HCT116 (cell line): ENCODE measurements at regions not wholly inside any gene's neighbourhood (a gene's known extent, or its start where the extent isn't known, plus 50 kb on each side); places are given as distances from the start of the nearest gene placed in this dataset.

Source experiments
- ATAC-seq: fragments of 200-7000 bp; cut with Tn5 transposase; 2 replicates; pipeline ENCODE4 v1.9.1; 2020; ENCODE audit warnings: mild to moderate bottlenecking, moderate library complexity
- BruUV-seq: library from RNA; stranded (reverse); fragments of 400-500 nt; replicated peaks from 2 replicates; lab custom pipeline; 2021; lab: Mats Ljungman, UMichigan
- CTCF ChIA-PET: fragments of 300-600 bp; sonication (Branson Sonifier 250); formaldehyde crosslinking; loops from one replicate; lab custom pipeline; 2021; ENCODE audit warnings: antibody characterized with exemption; lab: Charles Lee
- POLR2A ChIA-PET: fragments of 300-600, 350-600 bp; sonication (Branson Sonifier 250); formaldehyde crosslinking; loops from one replicate; lab custom pipeline; 2021; ENCODE audit warnings: antibody characterized with exemption; lab: Charles Lee
- RAD21 ChIA-PET, 2 experiments: fragments of 300-600 bp; sonication (Branson Sonifier 250); formaldehyde crosslinking; loops; one replicate each; lab custom pipeline; 2023; ENCODE audit warnings: low total read pairs in 2 of 2; ENCODE audit not compliant: uncharacterized antibody in 2 of 2, unreplicated experiment in 2 of 2, low non-redundant PET in 1 of 2; lab: Charles Lee
- DNase-seq: peaks from one replicate; pipeline ENCODE4 v3.0.0-alpha.2; 2010; ENCODE audit warnings: low read depth, low spot score
- H2AFZ ChIP-seq: fragments of 200-600 bp; shearing (Covaris generic), sonication (generic); 2 replicates; pipeline ENCODE4 v1.6.1; 2017; ENCODE audit warnings: low read depth, mixed run types, mixed read lengths, antibody characterized with exemption, low read length; ENCODE audit not compliant: poor library complexity, severe bottlenecking
- H3K27ac ChIP-seq: 2 replicates; pipeline ENCODE4 v1.5.1; 2012; ENCODE audit warnings: low read depth, low read length
- H3K27me3 ChIP-seq: fragments of 200-600 bp; sonication (generic); 2 replicates; pipeline ENCODE4 v1.6.1; 2016; ENCODE audit warnings: mixed run types, low read length, mixed read lengths; ENCODE audit not compliant: insufficient read depth
- H3K36me3 ChIP-seq, 2 experiments: fragments of 200-500 bp in 1 of 2; fragments of 200-600 bp in 1 of 2; sonication (Bioruptor generic) in 1 of 2; sonication (generic) in 1 of 2; 2 replicates each; pipeline versions ENCODE4 v1.5.1 to v1.6.1; 2014 to 2016; ENCODE audit warnings: low read length in 2 of 2, inconsistent platforms in 1 of 2, mixed read lengths in 1 of 2, mixed run types in 1 of 2; ENCODE audit not compliant: insufficient read depth in 2 of 2, control insufficient read depth in 1 of 2
- H3K4me1 ChIP-seq, 2 experiments: fragments of 200-600 bp in 1 of 2; sonication (generic) in 1 of 2; 2 replicates each; pipeline versions ENCODE4 v1.5.1 to v1.6.1; 2012 to 2017; ENCODE audit warnings: low read length in 2 of 2, inconsistent platforms in 1 of 2, mild to moderate bottlenecking in 1 of 2, mixed read lengths in 1 of 2, mixed run types in 1 of 2, moderate library complexity in 1 of 2; ENCODE audit not compliant: insufficient read depth in 2 of 2, control insufficient read depth in 1 of 2
- H3K4me2 ChIP-seq: fragments of 200-600 bp; sonication (generic); 2 replicates; pipeline ENCODE4 v1.6.1; 2017; ENCODE audit warnings: mixed run types, low read length, mixed read lengths
- H3K4me3 ChIP-seq, 2 experiments: fragments of 200-600 bp in 1 of 2; sonication (generic) in 1 of 2; replicated peaks in 1 of 2; 2 replicates each; pipeline ENCODE4 v1.5.1; 2011 to 2016; ENCODE audit warnings: low read length in 2 of 2, control low read depth in 1 of 2, low read depth in 1 of 2, mild to moderate bottlenecking in 1 of 2, mixed read lengths in 1 of 2, mixed run types in 1 of 2
- H3K79me2 ChIP-seq: fragments of 200-600 bp; sonication (generic); 2 replicates; pipeline ENCODE4 v1.6.1; 2017; ENCODE audit warnings: mild to moderate bottlenecking, mixed run types, low read length, moderate library complexity, mixed read lengths; ENCODE audit not compliant: insufficient read depth
- H3K9ac ChIP-seq: fragments of 200-600 bp; sonication (generic); 2 replicates; pipeline ENCODE4 v1.6.1; 2016; ENCODE audit warnings: low read length, mixed read lengths
- H3K9me2 ChIP-seq: fragments of 200-600 bp; sonication (generic), shearing (Covaris generic); 2 replicates; pipeline ENCODE4 v1.6.1; 2017; ENCODE audit warnings: mixed run types, mild to moderate bottlenecking, moderate library complexity; ENCODE audit not compliant: insufficient read depth
- H3K9me3 ChIP-seq, 2 experiments: fragments of 200-500 bp in 1 of 2; fragments of 200-600 bp in 1 of 2; sonication (Bioruptor generic) in 1 of 2; sonication (generic) in 1 of 2; 2 replicates each; pipeline ENCODE4 v1.6.1; 2014 to 2017; ENCODE audit warnings: low read length in 2 of 2, mixed read lengths in 2 of 2, inconsistent platforms in 1 of 2, low read depth in 1 of 2, mild to moderate bottlenecking in 1 of 2, mixed run types in 1 of 2, moderate library complexity in 1 of 2; ENCODE audit not compliant: control insufficient read depth in 1 of 2, insufficient read depth in 1 of 2
- H4K20me1 ChIP-seq: fragments of 200-600 bp; sonication (generic), shearing (Covaris generic); 2 replicates; pipeline ENCODE4 v1.6.1; 2017; ENCODE audit warnings: mixed run types, mild to moderate bottlenecking, moderate library complexity; ENCODE audit not compliant: insufficient read depth
- ATF3 ChIP-seq: IDR thresholded peaks from 2 replicates; pipeline ENCODE4 v1.6.1; 2012
- CBX3 ChIP-seq: IDR thresholded peaks from 2 replicates; pipeline ENCODE4 v1.6.1; 2012; ENCODE audit warnings: low read depth
- EGR1 ChIP-seq: IDR thresholded peaks from 2 replicates; pipeline ENCODE4 v1.6.1; 2012; ENCODE audit warnings: low read depth
- POLR2AphosphoS5 ChIP-seq: IDR thresholded peaks from 2 replicates; pipeline ENCODE4 v1.6.1; 2011; ENCODE audit warnings: mild to moderate bottlenecking, low read depth, low read length, moderate library complexity
- REST ChIP-seq: IDR thresholded peaks from 2 replicates; pipeline ENCODE4 v1.6.1; 2012; ENCODE audit warnings: low read depth
- SP1 ChIP-seq: IDR thresholded peaks from 2 replicates; pipeline ENCODE4 v1.6.1; 2012; ENCODE audit warnings: low read depth
- TCF7L2 ChIP-seq: IDR thresholded peaks from 2 replicates; pipeline ENCODE4 v1.7.0; 2011; ENCODE audit warnings: borderline replicate concordance, inconsistent platforms; ENCODE audit not compliant: insufficient read depth, insufficient read length; ENCODE audit errors: extremely low read depth
- YY1 ChIP-seq: IDR thresholded peaks from 2 replicates; pipeline ENCODE4 v1.6.1; 2011; ENCODE audit warnings: low read length, low read depth, moderate library complexity, mild to moderate bottlenecking; ENCODE audit not compliant: insufficient replicate concordance; ENCODE audit errors: extremely low read depth
- ZBTB33 ChIP-seq: IDR thresholded peaks from 2 replicates; pipeline ENCODE4 v1.6.1; 2011; ENCODE audit warnings: mild to moderate bottlenecking, low read length, moderate library complexity; ENCODE audit not compliant: insufficient replicate concordance; ENCODE audit errors: extremely low read depth
- ZFX ChIP-seq: fragments of 450-650 bp; IDR thresholded peaks from 2 replicates; pipeline ENCODE4 v1.6.1; 2017
- intact Hi-C: fragments of 100-400 bp; cut with micrococcal nuclease; formaldehyde crosslinking; loops from 2 replicates; pipeline ENCODE4 v1.10.0; 2022

- Histone ChIP-seq H3K4me1 (no peaks in the 10 kb centered on the region), H2AFZ (peak overlapping the region; percentile 65), H3K9me3 (no peaks in the 10 kb centered on the region), H3K27me3 (no peaks in the 10 kb centered on the region), H3K79me2 (no peaks in the 10 kb centered on the region), H3K4me3 (no peak overlapping the region), H3K9ac (no peak overlapping the region), H3K4me2 (no peak overlapping the region), H3K36me3 (no peaks in the 10 kb centered on the region), H4K20me1 (no peaks in the 10 kb centered on the region), H3K27ac (no peak overlapping the region), H3K9me2 (no peaks in the 10 kb centered on the region)
- no peak for DNase-seq
- ChIA-PET CTCF (no interaction called here), RAD21 (no interaction called here), POLR2A (no interaction called here)
- no TSS peak for BruUV-seq
- ATAC-seq = no peak
- intact Hi-C loops = no loop called here
- TF ChIP-seq CBX3 (no peak), ATF3 (no peak), YY1 (no peak)
These were observed 245.3 kb downstream of the SETD4 start for GRCh38 chr21:35814858-35815619.

- no peaks in the 10 kb centered on the region for H3K36me3 ChIP-seq
- no peaks in the 10 kb centered on the region for H3K4me1 ChIP-seq
- H3K9ac ChIP-seq = no peak overlapping the region
- H3K4me2 ChIP-seq = no peak overlapping the region
- no peak overlapping the region for H2AFZ ChIP-seq
- no peak overlapping the region for H3K27ac ChIP-seq
- no peaks in the 10 kb centered on the region for H3K9me3 ChIP-seq
- H4K20me1 ChIP-seq = no peaks in the 10 kb centered on the region
- no peaks in the 10 kb centered on the region for H3K27me3 ChIP-seq
- H3K9me2 ChIP-seq = no peaks in the 10 kb centered on the region
- ATAC-seq (no peak), DNase-seq (no peak)
- BruUV-seq = no TSS peak
- ChIA-PET POLR2A (no interaction called here), CTCF (no interaction called here), RAD21 (no interaction called here)
- intact Hi-C loops = no loop called here
- H3K4me3 ChIP-seq = no peak overlapping the region
- no peaks in the 10 kb centered on the region for H3K79me2 ChIP-seq
- TF ChIP-seq EGR1 (no peak), SP1 (no peak), ATF3 (no peak), REST (no peak), ZFX (no peak), YY1 (no peak), TCF7L2 (no peak), ZBTB33 (no peak), CBX3 (no peak), POLR2AphosphoS5 (no peak)
These were observed 247.6 kb downstream of the SETD4 start for GRCh38 chr21:35812679-35813078.
